WTC11 (cell line): ENCODE measurements at regions not wholly inside any gene's neighbourhood (a gene's known extent, or its start where the extent isn't known, plus 50 kb on each side); places are given as distances from the start of the nearest gene placed in this dataset.

Source experiments
- ATAC-seq: fragments of 200-7000 bp; cut with Tn5 transposase; 2 replicates; pipeline ENCODE4 v1.10.0; 2021; ENCODE audit warnings: mild to moderate bottlenecking, moderate library complexity
- CTCF ChIA-PET: fragments of 300-600 bp; sonication (Branson Sonifier 250); formaldehyde crosslinking; loops from one replicate; lab custom pipeline; 2021; ENCODE audit warnings: antibody characterized with exemption; lab: Charles Lee
- POLR2A ChIA-PET: fragments of 350-600 bp; sonication (Branson Sonifier 250); formaldehyde crosslinking; loops from one replicate; lab custom pipeline; 2021; ENCODE audit warnings: antibody characterized with exemption; lab: Charles Lee
- DNase-seq: peaks from one replicate; pipeline ENCODE4 v3.0.0; 2021; ENCODE audit warnings: low spot score
- H3K27ac Mint-ChIP-seq: 2 replicates; pipeline ENCODE4 v1.8.0; 2021; ENCODE audit warnings: mixed read lengths
- H3K27me3 Mint-ChIP-seq: 2 replicates; pipeline ENCODE4 v1.8.0; 2021; ENCODE audit warnings: low read depth, mild to moderate bottlenecking, moderate library complexity, mixed read lengths
- H3K36me3 Mint-ChIP-seq: 2 replicates; pipeline ENCODE4 v1.8.0; 2021; ENCODE audit warnings: mixed read lengths
- H3K4me1 Mint-ChIP-seq: 2 replicates; pipeline ENCODE4 v1.8.0; 2022; ENCODE audit warnings: mixed read lengths
- H3K4me3 Mint-ChIP-seq: 2 replicates; pipeline ENCODE4 v1.8.0; 2021; ENCODE audit warnings: mild to moderate bottlenecking, moderate library complexity, mixed read lengths
- H3K9me3 Mint-ChIP-seq: 2 replicates; pipeline ENCODE4 v1.8.0; 2021; ENCODE audit warnings: mixed read lengths
- ATF3 ChIP-seq: sonication (generic); formaldehyde crosslinking; conservative IDR thresholded peaks from 2 replicates; pipeline ENCODE4 v1.8.1; 2022; ENCODE audit warnings: mild to moderate bottlenecking, missing genetic modification reagents
- ATF6 ChIP-seq: sonication (generic); formaldehyde crosslinking; IDR thresholded peaks from 2 replicates; pipeline ENCODE4 v1.8.1; 2023; ENCODE audit warnings: mild to moderate bottlenecking, missing genetic modification reagents
- FOXP1 ChIP-seq: sonication (generic); formaldehyde crosslinking; IDR thresholded peaks from 2 replicates; pipeline ENCODE4 v1.8.0; 2022; ENCODE audit warnings: missing genetic modification reagents, mild to moderate bottlenecking, moderate library complexity, borderline replicate concordance
- GABPB1 ChIP-seq: sonication (generic); formaldehyde crosslinking; IDR thresholded peaks from 2 replicates; pipeline ENCODE4 v1.8.1; 2023; ENCODE audit warnings: mild to moderate bottlenecking, missing genetic modification reagents
- GRHL2 ChIP-seq: fragments of 250-450 bp; sonication (Bioruptor Pico); IDR thresholded peaks from 2 replicates; pipeline ENCODE4 v1.8.0; 2022; ENCODE audit warnings: mild to moderate bottlenecking, moderate library complexity; ENCODE audit not compliant: insufficient replicate concordance, severe bottlenecking
- GTF2I ChIP-seq: fragments of 250-450 bp; sonication (Bioruptor Pico); conservative IDR thresholded peaks from 2 replicates; pipeline ENCODE4 v1.4.0; 2021; ENCODE audit warnings: mild to moderate bottlenecking
- MAX ChIP-seq: sonication (generic); formaldehyde crosslinking; IDR thresholded peaks from 2 replicates; pipeline ENCODE4 v1.8.0; 2022; ENCODE audit warnings: mild to moderate bottlenecking, missing genetic modification reagents
- MLX ChIP-seq: sonication (generic); formaldehyde crosslinking; IDR thresholded peaks from 2 replicates; pipeline ENCODE4 v1.8.1; 2023; ENCODE audit warnings: mild to moderate bottlenecking, missing genetic modification reagents, moderate library complexity
- NFYB ChIP-seq: sonication (generic); formaldehyde crosslinking; conservative IDR thresholded peaks from 2 replicates; pipeline ENCODE4 v1.8.0; 2022; ENCODE audit warnings: low read depth, missing genetic modification reagents
- NR1H2 ChIP-seq: sonication (generic); formaldehyde crosslinking; IDR thresholded peaks from 2 replicates; pipeline ENCODE4 v1.9.0; 2021; ENCODE audit warnings: mild to moderate bottlenecking, moderate library complexity, missing genetic modification reagents
- NR3C1 ChIP-seq: sonication (generic); formaldehyde crosslinking; conservative IDR thresholded peaks from 2 replicates; pipeline ENCODE4 v1.8.1; 2023; ENCODE audit warnings: low read depth, mild to moderate bottlenecking, missing genetic modification reagents
- RELA ChIP-seq: sonication (generic); formaldehyde crosslinking; IDR thresholded peaks from 2 replicates; pipeline ENCODE4 v1.8.1; 2022; ENCODE audit warnings: missing genetic modification reagents, mild to moderate bottlenecking, borderline replicate concordance
- RORB ChIP-seq: fragments of 250-450 bp; sonication (Bioruptor Pico); IDR thresholded peaks from 2 replicates; pipeline ENCODE4 v1.9.0; 2021; ENCODE audit warnings: mild to moderate bottlenecking
- SMAD4 ChIP-seq: sonication (generic); formaldehyde crosslinking; IDR thresholded peaks from 2 replicates; pipeline ENCODE4 v1.8.0; 2022; ENCODE audit warnings: mild to moderate bottlenecking, missing genetic modification reagents
- USF1 ChIP-seq: sonication (generic); formaldehyde crosslinking; IDR thresholded peaks from 2 replicates; pipeline ENCODE4 v1.8.0; 2022; ENCODE audit warnings: mild to moderate bottlenecking, missing genetic modification reagents
- ZBTB21 ChIP-seq: sonication (generic); formaldehyde crosslinking; IDR thresholded peaks from 2 replicates; pipeline ENCODE4 v1.8.1; 2023; ENCODE audit warnings: mild to moderate bottlenecking, missing genetic modification reagents, borderline replicate concordance
- ZNF219 ChIP-seq: sonication (generic); formaldehyde crosslinking; IDR thresholded peaks from 2 replicates; pipeline ENCODE4 v1.8.0; 2023; ENCODE audit warnings: missing genetic modification reagents, mild to moderate bottlenecking, borderline replicate concordance
- ZNF425 ChIP-seq: fragments of 250-450 bp; sonication (Bioruptor Pico); conservative IDR thresholded peaks from 2 replicates; pipeline ENCODE4 v1.9.0; 2021; ENCODE audit warnings: mild to moderate bottlenecking
- ZNF671 ChIP-seq: fragments of 250-450 bp; sonication (Bioruptor Pico); IDR thresholded peaks from 2 replicates; pipeline ENCODE4 v1.8.0; 2021; ENCODE audit warnings: mild to moderate bottlenecking

- no peak for TF ChIP-seq ATF3 (CRISPR knock-in tag)
- no peak for TF ChIP-seq MAX
- no peak for TF ChIP-seq NFYB (CRISPR knock-in tag)
- no peak for TF ChIP-seq USF1
- TF ChIP-seq, all 79 proteins: peak for 1
These were observed 596.6 kb downstream of the INSC start (continued) for GRCh38 chr11:15711311-15711710.

- peaks cover 30% of the 10 kb centered on the region for H3K4me1 Mint-ChIP-seq
- ChIA-PET POLR2A (no interaction called here), CTCF (no interaction called here)
- no peak for ATAC-seq
- peaks cover 49% of the 10 kb centered on the region for H3K27me3 Mint-ChIP-seq
- H3K36me3 Mint-ChIP-seq: 0 out of 2 replicates have a peak, but pooled peaks cover 3% of the 10 kb centered on the region
- DNase-seq: no peak
- no peak overlapping the region for H3K4me3 Mint-ChIP-seq
- no peak for TF ChIP-seq ZBTB21
- TF ChIP-seq GRHL2 (CRISPR knock-in tag): no peak
- TF ChIP-seq ATF6 (CRISPR knock-in tag): no peak
- no peak for TF ChIP-seq ZNF671 (CRISPR knock-in tag)
- no peak for TF ChIP-seq ZNF425 (CRISPR knock-in tag)
- TF ChIP-seq FOXP1 (CRISPR knock-in tag): no peak
- TF ChIP-seq NR1H2 (CRISPR knock-in tag): no peak
- no peak for TF ChIP-seq MLX (CRISPR knock-in tag)
- TF ChIP-seq ZNF219 (CRISPR knock-in tag): no peak
- TF ChIP-seq RORB (CRISPR knock-in tag): no peak
- no peak for TF ChIP-seq NR3C1 (CRISPR knock-in tag)
- no peak for TF ChIP-seq SMAD4
- TF ChIP-seq GTF2I (CRISPR knock-in tag): no peak
- no peak for TF ChIP-seq RELA
- TF ChIP-seq USF1: no peak
- no peak for TF ChIP-seq NFYB (CRISPR knock-in tag)
- TF ChIP-seq GABPB1 (CRISPR knock-in tag): no peak
- H3K9me3 Mint-ChIP-seq: 0 out of 2 replicates have a peak, but pooled peaks cover 7% of the 10 kb centered on the region
- no peak overlapping the region for H3K27ac Mint-ChIP-seq
These were observed 600.1 kb downstream of the INSC start for GRCh38 chr11:15714641-15715399.
